ENCODE measurements at regions not wholly inside any gene's neighbourhood (a gene's known extent, or its start where the extent isn't known, plus 50 kb on each side); places are given as distances from the start of the nearest gene placed in this dataset.

- Histone ChIP-seq H3K4me3 (replicated peaks; ENCODE audit: low read depth, low read length) (no peak overlapping the region), H3K27me3 (replicated peaks; ENCODE audit: control insufficient read depth, insufficient read depth, low read length) (no peaks in the 10 kb centered on the region), H3K36me3 (ENCODE audit: control insufficient read depth, insufficient read depth, low read length) (no peaks in the 10 kb centered on the region)
- DNase-seq (ENCODE audit: extremely low read depth, insufficient read length): no peak
- TF ChIP-seq CTCF (IDR thresholded peaks at IDR 0.05; ENCODE audit: insufficient read depth, low read length, poor library complexity, severe bottlenecking): no peak
Measured at GRCh38 chr7:19623676-19624075, 85.2 kb downstream of the POLR1F start.

GRCh38 chr7:19621740-19622139, 87.1 kb downstream of the POLR1F start:
- no peak for TF ChIP-seq CTCF (IDR thresholded peaks at IDR 0.05; ENCODE audit: insufficient read depth, low read length, poor library complexity, severe bottlenecking)
- Histone ChIP-seq H3K4me3 (replicated peaks; ENCODE audit: low read depth, low read length) (no peak overlapping the region), H3K27me3 (replicated peaks; ENCODE audit: control insufficient read depth, insufficient read depth, low read length) (no peaks in the 10 kb centered on the region), H3K36me3 (ENCODE audit: control insufficient read depth, insufficient read depth, low read length) (no peaks in the 10 kb centered on the region)
- DNase-seq (ENCODE audit: extremely low read depth, insufficient read length): no peak

- DNase-seq (ENCODE audit: extremely low read depth, insufficient read length): no peak
- no peak for TF ChIP-seq CTCF (IDR thresholded peaks at IDR 0.05; ENCODE audit: insufficient read depth, low read length, poor library complexity, severe bottlenecking)
- H3K36me3 ChIP-seq (ENCODE audit: control insufficient read depth, insufficient read depth, low read length): no peaks in the 10 kb centered on the region
- H3K27me3 ChIP-seq (replicated peaks; ENCODE audit: control insufficient read depth, insufficient read depth, low read length): no peaks in the 10 kb centered on the region
- H3K4me3 ChIP-seq (replicated peaks; ENCODE audit: low read depth, low read length): no peak overlapping the region
Measured at GRCh38 chr7:19620470-19620869, 88.4 kb downstream of the POLR1F start.

GRCh38 chr7:19619122-19619521, 89.7 kb downstream of the POLR1F start:
- DNase-seq (ENCODE audit: extremely low read depth, insufficient read length): no peak
- no peak for TF ChIP-seq CTCF (IDR thresholded peaks at IDR 0.05; ENCODE audit: insufficient read depth, low read length, poor library complexity, severe bottlenecking)
- Histone ChIP-seq H3K36me3 (ENCODE audit: control insufficient read depth, insufficient read depth, low read length) (no peaks in the 10 kb centered on the region), H3K4me3 (replicated peaks; ENCODE audit: low read depth, low read length) (no peak overlapping the region), H3K27me3 (replicated peaks; ENCODE audit: control insufficient read depth, insufficient read depth, low read length) (no peaks in the 10 kb centered on the region)

DNA sequence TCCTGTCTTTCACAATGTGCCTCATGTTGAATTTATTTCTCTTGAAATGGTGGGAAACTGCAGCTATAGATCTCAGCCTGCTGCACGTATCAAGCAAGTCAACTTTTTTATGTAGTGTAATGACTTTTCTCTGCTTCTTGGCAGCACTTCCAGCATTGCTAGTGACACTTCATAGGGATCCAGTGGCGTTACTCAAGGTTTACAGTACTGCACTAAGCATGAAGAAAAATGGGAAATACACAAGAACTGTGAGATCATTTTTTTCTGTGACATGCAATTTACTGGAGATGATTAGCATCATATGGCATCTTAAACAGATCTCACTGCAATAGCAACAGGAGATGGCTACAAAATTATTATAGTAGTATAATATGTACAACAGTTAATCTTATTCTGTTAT, 90.9 kb downstream of the POLR1F start:
- H3K4me3 ChIP-seq (replicated peaks; ENCODE audit: low read depth, low read length): no peak overlapping the region
- no peak for DNase-seq (ENCODE audit: extremely low read depth, insufficient read length)
- H3K36me3 ChIP-seq (ENCODE audit: control insufficient read depth, insufficient read depth, low read length): no peaks in the 10 kb centered on the region
- H3K27me3 ChIP-seq (replicated peaks; ENCODE audit: control insufficient read depth, insufficient read depth, low read length): no peaks in the 10 kb centered on the region
- TF ChIP-seq CTCF (IDR thresholded peaks at IDR 0.05; ENCODE audit: insufficient read depth, low read length, poor library complexity, severe bottlenecking): no peak

- no peaks in the 10 kb centered on the region for H3K36me3 ChIP-seq (ENCODE audit: control insufficient read depth, insufficient read depth, low read length)
- no peak for DNase-seq (ENCODE audit: extremely low read depth, insufficient read length)
- H3K4me3 ChIP-seq (replicated peaks; ENCODE audit: low read depth, low read length): no peak overlapping the region
- no peak for TF ChIP-seq CTCF (IDR thresholded peaks at IDR 0.05; ENCODE audit: insufficient read depth, low read length, poor library complexity, severe bottlenecking)
- no peaks in the 10 kb centered on the region for H3K27me3 ChIP-seq (replicated peaks; ENCODE audit: control insufficient read depth, insufficient read depth, low read length)
Measured at GRCh38 chr7:19610194-19610943, 98.5 kb downstream of the POLR1F start.

Data from GM06990 (cell line).